HCT116 (cell line): ENCODE measurements at regions not wholly inside any gene's neighbourhood (a gene's known extent, or its start where the extent isn't known, plus 50 kb on each side); places are given as distances from the start of the nearest gene placed in this dataset.

ENCODE experiments used
- SRF ChIP-seq: IDR thresholded peaks from 2 replicates; pipeline ENCODE4 v1.6.1; 2012; ENCODE audit warnings: low read depth
- ZFX ChIP-seq: fragments of 450-650 bp; IDR thresholded peaks from 2 replicates; pipeline ENCODE4 v1.6.1; 2017
- TF ChIP-seq, protein P1 (sequence below), 3 experiments: fragments of 200-600 bp in 1 of 3; sonication (generic) in 1 of 3; IDR thresholded peaks in 2 of 3; conservative IDR thresholded peaks in 1 of 3; 2 replicates each; pipeline ENCODE4 v1.5.1; 2012 to 2017; ENCODE audit warnings: low read depth in 2 of 3, low read length in 2 of 3, antibody characterized with exemption in 1 of 3, borderline replicate concordance in 1 of 3, control low read depth in 1 of 3, mild to moderate bottlenecking in 1 of 3, mixed read lengths in 1 of 3, mixed run types in 1 of 3, moderate library complexity in 1 of 3; ENCODE audit not compliant: insufficient read depth in 1 of 3

DNA sequence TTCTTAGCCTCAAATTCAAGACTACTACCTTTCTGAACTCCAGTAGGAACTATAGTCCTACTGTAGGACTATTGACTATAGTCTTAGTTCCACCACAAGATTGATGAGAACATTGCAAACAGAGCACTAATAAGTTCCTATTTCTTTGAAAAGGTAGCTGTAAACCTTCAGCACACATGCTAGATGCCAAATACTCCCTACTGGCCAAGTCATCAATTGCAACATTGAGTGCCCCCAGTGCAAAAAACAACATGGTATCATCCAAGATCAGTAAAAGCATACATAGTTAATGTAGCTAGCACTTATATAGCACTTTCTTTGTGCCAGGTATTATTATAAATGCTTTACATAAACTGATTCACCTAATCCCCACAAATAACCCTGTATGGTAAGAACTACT lies 99.8 kb downstream of the MRPL39 start:
- TF ChIP-seq, protein P1, sequence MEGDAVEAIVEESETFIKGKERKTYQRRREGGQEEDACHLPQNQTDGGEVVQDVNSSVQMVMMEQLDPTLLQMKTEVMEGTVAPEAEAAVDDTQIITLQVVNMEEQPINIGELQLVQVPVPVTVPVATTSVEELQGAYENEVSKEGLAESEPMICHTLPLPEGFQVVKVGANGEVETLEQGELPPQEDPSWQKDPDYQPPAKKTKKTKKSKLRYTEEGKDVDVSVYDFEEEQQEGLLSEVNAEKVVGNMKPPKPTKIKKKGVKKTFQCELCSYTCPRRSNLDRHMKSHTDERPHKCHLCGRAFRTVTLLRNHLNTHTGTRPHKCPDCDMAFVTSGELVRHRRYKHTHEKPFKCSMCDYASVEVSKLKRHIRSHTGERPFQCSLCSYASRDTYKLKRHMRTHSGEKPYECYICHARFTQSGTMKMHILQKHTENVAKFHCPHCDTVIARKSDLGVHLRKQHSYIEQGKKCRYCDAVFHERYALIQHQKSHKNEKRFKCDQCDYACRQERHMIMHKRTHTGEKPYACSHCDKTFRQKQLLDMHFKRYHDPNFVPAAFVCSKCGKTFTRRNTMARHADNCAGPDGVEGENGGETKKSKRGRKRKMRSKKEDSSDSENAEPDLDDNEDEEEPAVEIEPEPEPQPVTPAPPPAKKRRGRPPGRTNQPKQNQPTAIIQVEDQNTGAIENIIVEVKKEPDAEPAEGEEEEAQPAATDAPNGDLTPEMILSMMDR (IDR thresholded peaks at IDR 0.05 in 2 of 3, conservative IDR thresholded peaks at IDR 0.05 in 1 of 3; ENCODE audit: borderline replicate concordance in 1 of 3, insufficient read depth in 1 of 3, low read depth in 2 of 3, low read length in 2 of 3), result peak in 2 of 3 experiments; percentile 14 to 17; a peak in 2 of 6 replicates
- TF ChIP-seq ZFX (no peak), SRF (no peak)
